Coronary artery (tissue), 2 donors: ENCODE measurements at regions not wholly inside any gene's neighbourhood (a gene's known extent, or its start where the extent isn't known, plus 50 kb on each side); places are given as distances from the start of the nearest gene placed in this dataset.
"Not testable (repeated sequence)": the region's sequence is repeated elsewhere in the genome, so short reads cannot be mapped to it uniquely, and the experiment has no call there.

Experiments
- DNase-seq: peaks from one replicate; pipeline ENCODE4 v3.0.0-alpha.2; 2017; ENCODE audit warnings: low spot score
- H3K27ac ChIP-seq, 2 donors: fragments of 200-600 bp; sonication (generic); one replicate each; pipeline ENCODE4 v1.5.1; 2016 to 2019
- H3K4me3 ChIP-seq: fragments of 200-600 bp; sonication (generic); 2 replicates; pipeline ENCODE4 v1.5.1; 2016; ENCODE audit warnings: mild to moderate bottlenecking, moderate library complexity
- CTCF ChIP-seq: fragments of 200-600 bp; sonication (generic); IDR thresholded peaks from one replicate; pipeline ENCODE4 v1.5.1; 2019; ENCODE audit warnings: antibody characterized with exemption

DNA sequence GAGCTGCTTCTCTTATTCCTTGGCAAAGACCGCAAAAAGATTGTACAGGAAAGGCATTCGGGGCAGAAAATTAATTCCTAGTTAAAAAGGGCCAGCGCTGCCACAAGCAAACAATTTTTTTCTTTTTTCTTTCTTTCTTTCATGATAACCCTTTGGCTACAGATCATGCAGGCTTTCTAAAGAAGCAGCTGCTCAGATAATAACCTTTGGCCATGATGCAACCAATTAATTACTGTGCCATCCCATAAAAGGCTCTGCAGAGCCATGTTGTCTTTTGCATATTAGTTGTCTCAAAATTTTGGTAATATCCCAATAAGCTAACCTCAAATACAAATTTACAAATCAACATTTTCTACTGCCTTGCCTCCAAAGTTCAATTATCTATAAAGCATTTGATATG lies 758.4 kb upstream of the SEMA6A start:
- no peak for DNase-seq
- Histone ChIP-seq H3K27ac (no peak overlapping the region), H3K4me3 (no peak overlapping the region)
- no peak for TF ChIP-seq CTCF

GRCh38 chr5:117332341-117332740 lies 757.7 kb upstream of the SEMA6A start:
- no peak for DNase-seq
- H3K4me3 ChIP-seq, result no peak overlapping the region
- TF ChIP-seq CTCF, result no peak
- no peak overlapping the region for H3K27ac ChIP-seq

- TF ChIP-seq CTCF, result no peak
- Histone ChIP-seq H3K4me3 (no peak overlapping the region), H3K27ac (no peak overlapping the region)
- no peak for DNase-seq
Observed at GRCh38 chr5:117327511-117327910, 752.9 kb upstream of the SEMA6A start.

GRCh38 chr5:117326997-117327396 lies 752.4 kb upstream of the SEMA6A start:
- no peak overlapping the region for H3K4me3 ChIP-seq

DNA sequence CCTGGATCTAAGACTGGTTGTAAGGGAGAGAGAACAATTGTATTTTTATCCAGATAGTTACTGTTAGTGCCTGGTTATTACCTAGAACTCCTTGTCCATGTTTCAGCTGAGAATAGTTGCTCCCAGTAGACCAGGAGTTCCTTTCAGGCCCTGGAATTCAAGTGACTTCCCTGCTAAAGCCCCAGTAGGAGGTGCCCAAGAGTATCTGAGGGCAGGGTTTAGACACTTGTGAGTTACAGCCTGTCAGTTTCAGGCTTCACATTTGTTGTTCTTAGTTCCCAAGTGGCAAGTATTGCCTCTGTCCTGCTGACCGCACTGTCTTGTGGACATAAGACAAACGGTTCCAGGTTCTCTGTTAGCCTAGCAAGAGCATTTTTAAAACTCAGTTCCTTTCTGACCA lies 743.9 kb upstream of the SEMA6A start:
- Histone ChIP-seq H3K27ac (no peak overlapping the region), H3K4me3 (no peak overlapping the region)
- no peak for DNase-seq
- TF ChIP-seq CTCF, result no peak

More at GRCh38 chr5:117326997-117327396, 752.4 kb upstream of the SEMA6A start:
- TF ChIP-seq CTCF, result no peak
- no peak overlapping the region for H3K27ac ChIP-seq
- DNase-seq, result no peak

GRCh38 chr5:117315170-117315569 lies 740.5 kb upstream of the SEMA6A start:
- Histone ChIP-seq H3K27ac (no peak overlapping the region), H3K4me3 (no peak overlapping the region)
- no peak for TF ChIP-seq CTCF
- DNase-seq, result no peak

GRCh38 chr5:117304512-117305107 lies 730.0 kb upstream of the SEMA6A start:
- DNase-seq, result not testable (repeated sequence)

DNA sequence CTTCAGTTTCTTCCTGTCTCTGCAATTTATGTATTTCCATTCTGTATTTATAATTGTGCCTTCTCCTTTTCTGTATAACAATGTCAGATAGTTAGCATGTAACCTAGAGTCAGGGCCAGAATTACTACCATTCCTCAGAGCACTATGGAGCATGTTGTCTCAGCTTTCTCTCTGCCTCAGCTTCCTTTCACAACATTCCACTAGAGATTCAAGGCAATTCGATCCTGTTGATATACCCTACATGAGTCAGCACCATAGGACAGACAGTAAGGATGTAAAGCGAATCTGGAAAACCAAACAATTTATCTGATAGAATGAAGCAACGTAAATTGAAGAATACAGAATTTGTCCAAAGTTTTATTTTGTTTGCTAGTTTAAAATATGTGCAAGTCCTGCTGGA lies 728.3 kb upstream of the SEMA6A start:
- Histone ChIP-seq H3K27ac (no peak overlapping the region), H3K4me3 (no peak overlapping the region)
- TF ChIP-seq CTCF, result no peak
- no peak for DNase-seq

More at GRCh38 chr5:117304512-117305107, 730.0 kb upstream of the SEMA6A start:
- not testable (repeated sequence) for H3K4me3 ChIP-seq, H3K27ac ChIP-seq
